PC-3 (cell line): ENCODE measurements at regions not wholly inside any gene's neighbourhood (a gene's known extent, or its start where the extent isn't known, plus 50 kb on each side); places are given as distances from the start of the nearest gene placed in this dataset.

Experiments
- ATAC-seq: fragments of 200-7000 bp; cut with Tn5 transposase; 2 replicates; pipeline ENCODE4 v1.9.1; 2020; ENCODE audit warnings: mild to moderate bottlenecking, moderate library complexity
- BruUV-seq: library from RNA; stranded (reverse); fragments of 400-500 nt; replicated peaks from 2 replicates; lab custom pipeline; 2021; lab: Mats Ljungman, UMichigan
- CTCF ChIA-PET: fragments of 300-600 bp; sonication (Branson Sonifier 250); formaldehyde crosslinking; loops from one replicate; lab custom pipeline; 2022; ENCODE audit warnings: antibody characterized with exemption; lab: Charles Lee
- POLR2A ChIA-PET: fragments of 300-600 bp; sonication (Branson Sonifier 250); formaldehyde crosslinking; loops from one replicate; lab custom pipeline; 2022; ENCODE audit warnings: antibody characterized with exemption; ENCODE audit not compliant: unreplicated experiment; lab: Charles Lee
- DNase-seq: peaks from one replicate; pipeline ENCODE4 v3.0.0-alpha.2; 2015
- H2AFZ ChIP-seq: fragments of 300-600 bp; sonication (generic); 2 replicates; pipeline ENCODE4 v1.6.0; 2016; ENCODE audit warnings: antibody characterized with exemption, low read length
- H3F3A ChIP-seq: fragments of 300-600 bp; sonication (generic); one replicate; pipeline ENCODE4 v1.6.0; 2017; ENCODE audit warnings: antibody characterized with exemption, low read length, control low read depth, mild to moderate bottlenecking; ENCODE audit not compliant: unreplicated experiment
- H3K27ac ChIP-seq: fragments of 300-600 bp; sonication (generic); 2 replicates; pipeline ENCODE4 v1.5.1; 2016; ENCODE audit warnings: mild to moderate bottlenecking, low read length
- H3K27me3 ChIP-seq: fragments of 300-600 bp; sonication (generic); 2 replicates; pipeline ENCODE4 v1.6.1; 2016; ENCODE audit warnings: low read length, mixed read lengths
- H3K36me3 ChIP-seq: fragments of 300-600 bp; sonication (generic); 2 replicates; pipeline ENCODE4 v1.6.1; 2016; ENCODE audit warnings: low read depth, mixed run types, low read length, mixed read lengths
- H3K4me1 ChIP-seq: fragments of 300-600 bp; sonication (generic); 2 replicates; pipeline ENCODE4 v1.5.1; 2016; ENCODE audit warnings: low read length; ENCODE audit not compliant: insufficient read depth
- H3K4me2 ChIP-seq: fragments of 300-600 bp; sonication (generic); 2 replicates; pipeline ENCODE4 v1.6.0; 2016; ENCODE audit warnings: low read length
- H3K4me3 ChIP-seq: fragments of 300-600 bp; sonication (generic); 2 replicates; pipeline ENCODE4 v1.5.1; 2016; ENCODE audit warnings: mild to moderate bottlenecking, low read length, mixed read lengths
- H3K79me2 ChIP-seq: fragments of 300-600 bp; sonication (generic); 2 replicates; pipeline ENCODE4 v1.6.1; 2017; ENCODE audit warnings: low read length, mixed read lengths
- H3K9ac ChIP-seq: fragments of 300-600 bp; sonication (generic); 2 replicates; pipeline ENCODE4 v1.6.0; 2016; ENCODE audit warnings: mild to moderate bottlenecking, low read length
- H3K9me2 ChIP-seq: fragments of 300-600 bp; sonication (generic); replicated peaks from 2 replicates; pipeline ENCODE4 v1.6.1; 2016; ENCODE audit warnings: mixed run types, low read length, mixed read lengths
- H3K9me3 ChIP-seq: fragments of 300-600 bp; sonication (generic); 2 replicates; pipeline ENCODE4 v1.6.1; 2016; ENCODE audit warnings: low read length, mixed read lengths
- H4K20me1 ChIP-seq: fragments of 300-600 bp; sonication (generic); 2 replicates; pipeline ENCODE4 v1.6.1; 2016; ENCODE audit warnings: low read length, mixed read lengths
- CTCF ChIP-seq: fragments of 300-600 bp; sonication (generic); conservative IDR thresholded peaks from 2 replicates; pipeline ENCODE4 v1.5.1; 2017; ENCODE audit warnings: antibody characterized with exemption, low read depth, mild to moderate bottlenecking, low read length
- EZH2 ChIP-seq: fragments of 300-600 bp; sonication (generic); IDR thresholded peaks from one replicate; pipeline ENCODE4 v1.6.1; 2017; ENCODE audit warnings: antibody characterized with exemption, mild to moderate bottlenecking, low read length; ENCODE audit not compliant: unreplicated experiment
- EZH2phosphoT487 ChIP-seq: fragments of 300-600 bp; sonication (generic); IDR thresholded peaks from 2 replicates; pipeline ENCODE4 v1.6.1; 2018; ENCODE audit warnings: mild to moderate bottlenecking, antibody characterized with exemption, low read length, borderline replicate concordance
- intact Hi-C: fragments of 100-400 bp; cut with micrococcal nuclease; formaldehyde crosslinking; loops from 2 replicates; pipeline ENCODE4 v1.9.0; 2023

- H3K4me1 ChIP-seq: no peaks in the 10 kb centered on the region
- POLR2A ChIA-PET: no interaction called here
These were observed 158.4 kb upstream of the PCBD1 start for GRCh38 chr10:71046747-71047146.

GRCh38 chr10:71048971-71049615 is 160.7 kb upstream of the PCBD1 start:
- Histone ChIP-seq H3K9me2 (no peaks in the 10 kb centered on the region), H3K27me3 (peaks cover 14% of the 10 kb centered on the region), H4K20me1 (no peaks in the 10 kb centered on the region), H3K4me2 (no peak overlapping the region), H3K79me2 (no peaks in the 10 kb centered on the region), H3K9me3 (no peaks in the 10 kb centered on the region), H2AFZ (no peak overlapping the region), H3K4me3 (no peak overlapping the region), H3K36me3 (no peaks in the 10 kb centered on the region), H3K4me1 (no peaks in the 10 kb centered on the region), H3K9ac (no peak overlapping the region), H3F3A (no peaks in the 10 kb centered on the region), H3K27ac (no peak overlapping the region)
- CTCF ChIA-PET: no interaction called here
- intact Hi-C loops: loop anchor here (10.0 kb wide), 1 partner anchor 114 kb away; no protein-coding TSS in a partner anchor
- ATAC-seq (no peak), DNase-seq (no peak)
- no TSS peak for BruUV-seq
- TF ChIP-seq CTCF (no peak), EZH2 (no peak), EZH2phosphoT487 (no peak)
- POLR2A ChIA-PET: no interaction called here

More at GRCh38 chr10:71046747-71047146, 158.4 kb upstream of the PCBD1 start:
- Histone ChIP-seq H4K20me1 (no peaks in the 10 kb centered on the region), H3K4me3 (no peak overlapping the region), H3F3A (no peaks in the 10 kb centered on the region), H3K36me3 (no peaks in the 10 kb centered on the region), H2AFZ (no peak overlapping the region), H3K4me2 (no peak overlapping the region), H3K27ac (no peak overlapping the region), H3K9me2 (no peaks in the 10 kb centered on the region), H3K9ac (no peak overlapping the region), H3K9me3 (no peaks in the 10 kb centered on the region), H3K79me2 (no peaks in the 10 kb centered on the region), H3K27me3 (peaks cover 14% of the 10 kb centered on the region)
- BruUV-seq: no TSS peak
- DNase-seq (no peak), ATAC-seq (no peak)
- intact Hi-C loops: loop anchor here (10.0 kb wide), 1 partner anchor 112 kb away; no protein-coding TSS in a partner anchor
- TF ChIP-seq EZH2 (no peak), EZH2phosphoT487 (no peak), CTCF (no peak)
- CTCF ChIA-PET: no interaction called here

GRCh38 chr10:71049994-71050393 is 161.6 kb upstream of the PCBD1 start:
- no peaks in the 10 kb centered on the region for H3K36me3 ChIP-seq
- H2AFZ ChIP-seq: no peak overlapping the region
- ATAC-seq: no peak

More at GRCh38 chr10:71049994-71050393, 161.6 kb upstream of the PCBD1 start:
- H4K20me1 ChIP-seq: no peaks in the 10 kb centered on the region
- H3K9ac ChIP-seq: no peak overlapping the region
- H3K27me3 ChIP-seq: peaks cover 14% of the 10 kb centered on the region
- intact Hi-C loops: loop anchor here (10.0 kb wide), 1 partner anchor 115 kb away; no protein-coding TSS in a partner anchor
- H3K4me2 ChIP-seq: no peak overlapping the region
- no TSS peak for BruUV-seq
- no peaks in the 10 kb centered on the region for H3K9me3 ChIP-seq
- H3F3A ChIP-seq: no peaks in the 10 kb centered on the region
- no peaks in the 10 kb centered on the region for H3K9me2 ChIP-seq
- H3K4me1 ChIP-seq: no peaks in the 10 kb centered on the region
- DNase-seq: no peak
- H3K4me3 ChIP-seq: no peak overlapping the region
- ChIA-PET CTCF (no interaction called here), POLR2A (no interaction called here)
- H3K27ac ChIP-seq: no peak overlapping the region
- H3K79me2 ChIP-seq: no peaks in the 10 kb centered on the region
- TF ChIP-seq EZH2phosphoT487 (no peak), EZH2 (no peak), CTCF (no peak)
